GM19025 (cell line): ENCODE measurements at regions not wholly inside any gene's neighbourhood (a gene's known extent, or its start where the extent isn't known, plus 50 kb on each side); places are given as distances from the start of the nearest gene placed in this dataset.
"Not testable (repeated sequence)": the region's sequence is repeated elsewhere in the genome, so short reads cannot be mapped to it uniquely, and the experiment has no call there.

Source experiments
- ATAC-seq: cut with Tn5 transposase; IDR thresholded peaks from one replicate; pipeline ENCODE4 v1.9.1; 2021; ENCODE audit warnings: mild to moderate bottlenecking, low read depth, moderate library complexity; ENCODE audit not compliant: unreplicated experiment

GRCh38 chr6:67201563-67201962, 1433.5 kb upstream of the ADGRB3 start:
- ATAC-seq: no peak

GRCh38 chr6:67200626-67201403, 1434.3 kb upstream of the ADGRB3 start:
- no peak for ATAC-seq

DNA sequence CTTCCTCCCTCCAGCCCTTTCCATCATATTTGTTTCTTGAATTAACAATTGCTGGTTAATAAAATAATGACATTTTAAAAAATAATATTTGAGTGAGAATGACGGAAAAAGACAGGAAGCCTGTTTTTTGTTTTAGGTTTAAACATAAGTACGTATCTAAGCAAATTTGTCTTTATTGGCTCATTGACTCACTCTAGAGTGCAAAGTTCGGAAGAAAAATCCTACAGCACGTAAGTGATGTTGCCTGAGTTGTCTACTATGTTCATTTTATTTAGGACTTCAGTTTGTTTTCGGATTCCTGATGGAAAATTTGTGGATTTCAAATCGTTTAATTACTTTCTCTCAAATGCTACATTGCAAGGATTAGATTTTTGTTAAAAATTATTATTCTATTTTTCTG, 1435.7 kb upstream of the ADGRB3 start:
- no peak for ATAC-seq

GRCh38 chr6:67190733-67191132, 1444.3 kb upstream of the ADGRB3 start:
- no peak for ATAC-seq

DNA sequence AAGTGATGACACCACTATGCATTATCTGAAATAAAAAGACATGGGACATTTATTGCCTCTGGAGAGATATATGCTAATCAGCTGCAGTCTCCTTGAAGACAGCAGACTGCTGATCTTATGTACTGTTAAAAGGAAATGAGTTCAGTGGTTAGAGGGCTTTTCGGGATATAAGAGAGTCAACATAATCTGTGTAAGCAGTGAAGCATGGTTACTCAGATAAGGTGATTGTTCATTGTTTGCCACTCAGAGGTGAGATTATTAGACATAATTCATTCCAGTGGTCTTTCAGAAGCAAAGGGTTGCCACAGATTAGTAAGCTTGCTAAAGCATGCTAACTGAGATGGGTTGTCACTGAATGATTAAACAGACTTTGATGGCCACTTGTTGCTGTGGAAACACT, 1450.7 kb upstream of the ADGRB3 start:
- no peak for ATAC-seq

DNA sequence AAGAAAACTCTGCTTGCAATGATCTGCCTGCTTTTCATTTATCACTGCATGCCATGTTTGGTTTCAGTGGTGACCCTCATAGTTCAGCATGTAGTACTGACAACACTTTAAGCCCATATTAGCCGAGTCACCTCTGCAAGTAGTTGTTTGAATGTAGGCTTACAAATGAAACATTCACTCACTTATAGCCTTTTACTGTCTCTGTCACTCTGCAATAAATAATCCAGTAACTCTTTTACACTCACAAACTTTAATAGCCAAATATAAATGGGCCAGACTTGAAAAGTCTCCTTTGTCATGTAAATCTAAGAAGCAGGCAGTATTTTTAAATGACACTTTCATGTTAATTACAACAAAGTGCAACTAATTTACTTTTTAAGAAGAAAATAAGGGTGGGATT, 1460.0 kb upstream of the ADGRB3 start:
- no peak for ATAC-seq

DNA sequence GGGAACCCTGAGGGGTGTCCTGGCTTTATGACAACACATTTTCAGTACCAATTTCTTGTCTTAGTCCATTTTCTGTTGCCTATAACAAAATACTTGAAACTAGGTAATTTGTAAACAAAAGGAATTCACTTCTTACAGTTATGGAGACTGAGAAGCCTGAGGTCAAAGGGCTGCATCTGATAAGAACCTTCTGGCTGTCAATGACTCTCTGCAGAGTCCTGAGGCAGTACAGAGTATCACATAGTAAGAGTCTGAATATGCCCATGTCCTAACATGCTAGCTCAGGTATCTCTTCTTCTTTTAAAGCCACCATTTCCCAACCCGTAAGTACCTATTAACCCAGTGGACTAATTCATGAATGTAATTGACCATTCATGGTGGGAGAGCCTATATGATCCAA, 1458.6 kb upstream of the EYS start:
- ATAC-seq: no peak

DNA sequence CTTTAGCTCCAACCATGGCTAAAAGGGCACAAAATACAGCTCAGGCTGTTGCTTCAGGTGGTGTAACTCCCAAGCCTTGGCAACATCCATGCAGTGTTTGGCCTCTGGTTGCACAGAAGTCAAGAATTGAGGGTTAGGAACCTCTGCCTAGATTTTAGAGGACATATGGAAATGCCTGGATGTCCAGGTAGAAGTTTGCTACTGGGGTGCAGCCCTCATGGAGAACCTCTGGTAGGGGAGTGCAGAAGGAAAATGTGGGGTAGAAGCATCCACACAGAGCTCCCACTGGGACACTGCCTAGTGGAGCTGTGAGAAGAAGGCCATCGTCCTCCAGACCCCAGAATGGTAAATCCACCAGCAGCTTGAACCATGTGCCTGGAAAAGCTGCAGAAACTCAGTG, 1453.8 kb upstream of the EYS start:
- no peak for ATAC-seq

GRCh38 chr6:67141005-67141404, 1434.0 kb upstream of the EYS start:
- ATAC-seq: no peak

GRCh38 chr6:67133973-67134372, 1426.9 kb upstream of the EYS start:
- no peak for ATAC-seq

DNA sequence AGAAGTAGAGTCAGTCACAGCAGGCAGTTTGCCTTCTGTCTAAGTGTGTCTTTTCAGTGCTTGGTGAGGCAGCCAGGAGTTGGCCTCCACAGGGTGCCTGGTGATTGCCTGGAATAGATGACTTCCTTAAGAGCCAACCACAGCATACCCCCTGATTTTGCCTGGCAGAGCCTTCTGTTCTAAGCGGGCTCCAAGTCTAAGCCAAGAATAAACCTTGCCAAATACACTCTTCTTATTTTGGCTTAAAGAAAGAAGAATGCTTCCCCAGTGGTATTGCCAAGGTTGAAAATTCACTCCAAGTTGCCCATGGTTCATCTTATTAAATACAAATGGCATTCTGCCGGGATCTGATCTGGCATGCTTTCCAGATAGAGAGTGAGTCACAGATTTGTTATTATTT, 1424.8 kb upstream of the EYS start:
- ATAC-seq: no peak

DNA sequence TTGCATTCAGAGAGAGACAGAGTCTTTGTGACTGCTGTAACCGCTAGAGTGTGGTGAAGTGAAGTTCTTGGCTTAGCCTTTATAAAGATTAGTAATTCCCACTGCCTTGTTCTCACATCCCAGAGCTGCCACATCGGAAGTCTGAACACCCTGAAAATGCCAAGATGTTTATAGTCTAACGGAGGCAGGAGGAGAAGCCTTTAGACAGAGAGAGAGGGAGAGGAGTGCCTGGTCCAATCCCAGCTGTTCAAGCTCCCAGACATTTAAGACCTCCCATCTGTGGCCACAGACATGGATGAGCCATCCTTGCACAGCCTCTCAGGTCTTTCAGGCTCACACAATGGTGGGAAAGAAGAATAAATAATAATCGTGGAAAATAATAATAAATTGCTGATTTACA, 1422.8 kb upstream of the EYS start:
- no peak for ATAC-seq

GRCh38 chr6:67127041-67127440, 1420.0 kb upstream of the EYS start:
- ATAC-seq: no peak

GRCh38 chr6:67121115-67121514, 1414.1 kb upstream of the EYS start:
- no peak for ATAC-seq

DNA sequence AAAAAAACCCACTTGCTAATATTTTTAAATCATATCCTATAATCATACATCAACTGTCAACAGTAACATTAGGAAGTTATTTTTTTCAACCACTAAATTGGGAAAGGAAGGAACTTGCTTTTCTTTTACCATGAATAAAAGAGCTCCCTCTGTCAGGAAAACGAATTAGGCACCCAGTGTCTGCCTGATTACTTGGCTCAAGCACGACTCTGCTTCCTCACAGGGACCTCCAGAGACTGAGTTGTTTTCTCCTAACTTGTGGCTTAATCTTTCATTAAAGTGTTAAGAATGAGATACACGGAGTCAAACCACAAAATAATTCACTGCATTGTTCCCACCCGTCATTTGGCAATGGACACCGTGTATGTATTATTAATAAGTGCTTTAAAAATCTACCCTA, 1405.1 kb upstream of the EYS start:
- ATAC-seq: no peak

GRCh38 chr6:67102743-67103142, 1395.7 kb upstream of the EYS start:
- ATAC-seq: no peak

GRCh38 chr6:67095618-67096226, 1388.7 kb upstream of the EYS start:
- not testable (repeated sequence) for ATAC-seq

DNA sequence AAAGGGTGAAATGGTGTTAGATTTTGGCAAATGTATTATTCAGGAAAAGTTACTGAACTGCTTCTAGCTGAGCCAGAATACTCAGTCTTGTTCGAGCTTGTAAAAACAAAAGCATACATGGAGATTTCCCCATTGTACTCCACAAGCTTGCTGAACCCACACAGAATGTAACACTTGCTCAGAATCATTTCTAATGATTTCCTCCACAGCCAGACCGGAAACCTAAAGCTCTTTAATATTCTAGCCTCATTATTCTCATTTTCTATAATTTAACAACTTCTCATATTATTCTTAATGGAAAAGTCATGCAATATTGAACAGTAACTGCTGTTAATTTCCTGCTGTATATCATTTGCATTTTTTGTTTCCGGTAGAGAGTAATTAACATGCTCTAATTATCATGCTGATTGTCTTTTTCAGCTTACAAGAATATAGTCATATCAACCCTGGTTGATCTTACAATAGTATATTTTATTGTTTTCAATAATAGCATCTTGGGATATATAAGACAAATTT, 1387.5 kb upstream of the EYS start:
- ATAC-seq: no peak

DNA sequence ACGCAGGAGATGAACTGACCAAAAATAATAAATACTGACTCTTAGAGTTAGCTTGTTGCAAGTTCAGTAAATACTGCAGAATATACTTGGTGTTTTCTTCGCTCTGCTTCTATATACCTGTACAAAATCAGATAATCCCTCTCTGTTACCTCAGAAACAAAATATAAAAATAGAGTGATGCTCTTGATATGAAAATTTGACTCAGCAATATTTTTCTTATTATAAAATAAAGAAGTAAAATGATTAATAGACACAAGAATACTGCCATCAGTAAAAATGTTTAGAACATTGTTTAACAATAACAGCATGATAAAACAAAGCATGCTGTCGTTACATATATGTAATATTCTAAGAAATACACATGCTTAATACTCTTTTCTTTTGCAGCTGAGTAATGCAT, 1366.9 kb upstream of the EYS start:
- ATAC-seq: no peak

- ATAC-seq: no peak
Measured at GRCh38 chr6:67068781-67069180, 1361.8 kb upstream of the EYS start.

DNA sequence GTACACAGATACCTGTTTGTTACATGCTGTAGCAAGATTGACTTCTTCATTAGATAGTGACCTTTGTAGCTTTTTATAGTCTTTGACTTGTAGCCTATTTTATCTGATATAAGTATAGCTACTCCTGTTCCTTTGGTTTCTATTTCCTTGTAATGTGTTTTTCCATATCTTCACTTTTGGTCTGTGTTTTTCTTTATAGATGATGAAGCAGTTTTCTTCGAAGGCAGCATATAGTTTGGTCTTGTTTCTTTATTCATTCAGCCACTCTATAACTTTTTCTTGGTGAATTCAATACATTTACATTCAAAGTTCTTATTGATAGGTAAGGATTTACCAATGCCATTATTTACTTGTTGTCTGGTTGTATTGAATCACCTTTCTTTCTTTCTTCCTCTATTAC, 1357.3 kb upstream of the EYS start:
- no peak for ATAC-seq

GRCh38 chr6:67047996-67048395, 1341.0 kb upstream of the EYS start:
- ATAC-seq: no peak
